ENCODE measurements at regions not wholly inside any gene's neighbourhood (a gene's known extent, or its start where the extent isn't known, plus 50 kb on each side); places are given as distances from the start of the nearest gene placed in this dataset.

DNA sequence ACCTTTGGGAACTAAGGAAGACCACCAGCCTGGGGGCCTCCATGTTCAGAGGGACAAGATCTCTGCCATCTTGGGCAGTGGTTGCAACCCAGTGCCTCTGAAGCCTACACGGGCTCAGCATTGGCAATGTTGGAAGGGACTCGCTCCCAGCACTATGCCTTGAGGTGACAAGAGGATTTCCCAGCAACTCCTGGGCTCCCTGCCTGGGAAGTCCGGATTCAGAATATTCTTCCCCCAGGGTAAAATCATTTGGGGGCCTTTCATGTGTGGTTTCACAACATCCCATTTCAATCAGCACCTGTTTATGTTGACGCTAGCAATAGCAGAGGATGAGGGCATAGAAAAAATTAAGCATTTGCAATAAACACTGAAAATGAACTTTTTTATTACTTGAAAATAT, 509.8 kb upstream of the MGMT start:
- Histone ChIP-seq H3K27ac (no peak overlapping the region), H3K4me3 (no peak overlapping the region), H3K4me1 (no peaks in the 10 kb centered on the region), H3K27me3 (no peaks in the 10 kb centered on the region), H3K9me3 (no peaks in the 10 kb centered on the region), H3K36me3 (no peaks in the 10 kb centered on the region)
- TF ChIP-seq POLR2A (IDR thresholded peaks at IDR 0.05) (no peak), POLR2AphosphoS5 (IDR thresholded peaks at IDR 0.05) (no peak), CTCF (IDR thresholded peaks at IDR 0.05) (no peak), EP300 (IDR thresholded peaks at IDR 0.05) (no peak)
- peak; percentile 29 for DNase-seq
- 47 to 51% methylated on average over 4 of the region's 4 CpGs for WGBS, 2 donors
- intact Hi-C loops (cut with DNase I): no loop called here

- no peak overlapping the region for H3K4me3 ChIP-seq
- H3K9me3 ChIP-seq: no peaks in the 10 kb centered on the region
- no peaks in the 10 kb centered on the region for H3K27me3 ChIP-seq
- TF ChIP-seq EP300 (IDR thresholded peaks at IDR 0.05) (no peak), CTCF (IDR thresholded peaks at IDR 0.05) (no peak), POLR2A (IDR thresholded peaks at IDR 0.05) (no peak), POLR2AphosphoS5 (IDR thresholded peaks at IDR 0.05) (no peak)
- DNase-seq: peak; percentile 50
- H3K36me3 ChIP-seq: no peaks in the 10 kb centered on the region
- intact Hi-C loops (cut with DNase I): no loop called here
- 89 to 92% methylated on average over 39 of the region's 39 CpGs for WGBS, 2 donors
- H3K4me1 ChIP-seq: no peaks in the 10 kb centered on the region
- H3K27ac ChIP-seq: no peak overlapping the region
Measured at GRCh38 chr10:128958834-128959690, 508.0 kb upstream of the MGMT start.

- WGBS, 2 donors: 82 to 89% methylated on average over 7 of the region's 7 CpGs
- Histone ChIP-seq H3K4me1 (no peaks in the 10 kb centered on the region), H3K36me3 (no peaks in the 10 kb centered on the region), H3K4me3 (no peak overlapping the region), H3K27ac (no peak overlapping the region), H3K9me3 (no peaks in the 10 kb centered on the region), H3K27me3 (no peaks in the 10 kb centered on the region)
- TF ChIP-seq POLR2AphosphoS5 (IDR thresholded peaks at IDR 0.05): no peak
- no peak for TF ChIP-seq CTCF (IDR thresholded peaks at IDR 0.05)
- no peak for TF ChIP-seq POLR2A (IDR thresholded peaks at IDR 0.05)
- TF ChIP-seq EP300 (IDR thresholded peaks at IDR 0.05): no peak
- intact Hi-C loops (cut with DNase I): no loop called here
- DNase-seq: peak; percentile 32
Measured at GRCh38 chr10:128959746-128960145, 507.3 kb upstream of the MGMT start.

GRCh38 chr10:128960517-128960916, 506.5 kb upstream of the MGMT start:
- Histone ChIP-seq H3K36me3 (no peaks in the 10 kb centered on the region), H3K27me3 (no peaks in the 10 kb centered on the region), H3K9me3 (no peaks in the 10 kb centered on the region), H3K4me1 (no peaks in the 10 kb centered on the region), H3K27ac (no peak overlapping the region), H3K4me3 (no peak overlapping the region)
- intact Hi-C loops (cut with DNase I): no loop called here
- WGBS, 2 donors: 58 to 65% methylated on average over 8 of the region's 8 CpGs
- DNase-seq: peak; percentile 2
- TF ChIP-seq EP300 (IDR thresholded peaks at IDR 0.05) (no peak), CTCF (IDR thresholded peaks at IDR 0.05) (no peak)

DNA sequence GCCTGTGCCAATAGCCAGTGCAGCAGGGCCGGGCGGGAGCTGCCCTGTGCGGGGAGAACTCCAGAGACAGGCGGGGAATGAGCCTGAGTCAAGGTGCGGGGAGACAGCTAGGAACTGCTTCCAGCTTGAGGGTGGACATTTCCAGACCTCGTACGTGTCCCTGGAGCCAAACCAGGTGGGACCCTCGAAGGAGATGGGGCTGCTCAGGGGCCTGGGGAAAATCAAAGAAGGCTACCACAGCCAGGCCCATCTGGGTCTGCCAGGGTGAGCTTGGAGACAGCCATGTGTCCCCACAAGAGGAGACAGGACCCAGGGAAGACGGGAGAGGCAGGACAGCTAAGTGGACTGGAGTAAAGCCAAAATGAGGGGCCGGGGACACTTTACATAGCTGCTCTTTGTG, 504.9 kb upstream of the MGMT start:
- no peaks in the 10 kb centered on the region for H3K4me1 ChIP-seq
- H3K27ac ChIP-seq: no peak overlapping the region
- H3K36me3 ChIP-seq: no peaks in the 10 kb centered on the region
- H3K4me3 ChIP-seq: no peak overlapping the region
- H3K9me3 ChIP-seq: no peaks in the 10 kb centered on the region
- intact Hi-C loops (cut with DNase I): no loop called here
- 75 to 83% methylated on average over 10 of the region's 10 CpGs for WGBS, 2 donors
- DNase-seq: no peak
- no peaks in the 10 kb centered on the region for H3K27me3 ChIP-seq
- TF ChIP-seq EP300 (IDR thresholded peaks at IDR 0.05) (no peak), POLR2AphosphoS5 (IDR thresholded peaks at IDR 0.05) (no peak), CTCF (IDR thresholded peaks at IDR 0.05) (no peak), POLR2A (IDR thresholded peaks at IDR 0.05) (no peak)

Measured in sigmoid colon (tissue), 6 donors.